H1 (cell line): ENCODE measurements at regions not wholly inside any gene's neighbourhood (a gene's known extent, or its start where the extent isn't known, plus 50 kb on each side); places are given as distances from the start of the nearest gene placed in this dataset.

Experiments
- CTCF ChIA-PET: fragments of 300-600 bp; sonication (Branson Sonifier 250); formaldehyde crosslinking; loops from one replicate; lab custom pipeline; 2021; ENCODE audit not compliant: partially characterized antibody; lab: Charles Lee
- POLR2A ChIA-PET: fragments of 300-600 bp; sonication (Branson Sonifier 250); formaldehyde crosslinking; loops from one replicate; lab custom pipeline; 2021; ENCODE audit warnings: inconsistent platforms; ENCODE audit not compliant: partially characterized antibody; lab: Charles Lee
- DNase-seq, 2 experiments: peaks; one replicate each; pipeline versions ENCODE4 v3.0.0 to v3.0.0-alpha.2; 2010 to 2022; ENCODE audit warnings: low spot score in 2 of 2, low read depth in 1 of 2, mixed read lengths in 1 of 2
- FAIRE-seq: peaks from 2 replicates; lab custom pipeline; 2011; peaks lifted over from hg19 to GRCh38; lab: Jason Lieb, UNC
- H2AFZ ChIP-seq: 2 replicates; pipeline ENCODE4 v1.8.1; 2012; ENCODE audit warnings: low read length, inconsistent platforms
- H2AK5ac ChIP-seq: 2 replicates; pipeline ENCODE4 v1.6.1; 2013; ENCODE audit warnings: low read depth, low read length
- H2BK120ac ChIP-seq: replicated peaks from 2 replicates; pipeline ENCODE3; 2013; ENCODE audit warnings: low read depth, low read length, inconsistent platforms
- H2BK12ac ChIP-seq: 2 replicates; pipeline ENCODE4 v1.6.1; 2013; ENCODE audit warnings: low read depth, low read length
- H2BK15ac ChIP-seq: 2 replicates; pipeline ENCODE4 v1.6.1; 2013; ENCODE audit warnings: low read length
- H2BK20ac ChIP-seq: 2 replicates; pipeline ENCODE4 v1.6.1; 2013; ENCODE audit warnings: low read length
- H2BK5ac ChIP-seq: 2 replicates; pipeline ENCODE4 v1.6.1; 2013; ENCODE audit warnings: low read depth, low read length
- H3K14ac ChIP-seq: 2 replicates; pipeline ENCODE4 v1.6.1; 2013; ENCODE audit warnings: inconsistent platforms; ENCODE audit not compliant: insufficient read length
- H3K18ac ChIP-seq: 2 replicates; pipeline ENCODE4 v1.6.1; 2013; ENCODE audit warnings: low read length; ENCODE audit errors: extremely low read depth
- H3K23ac ChIP-seq: 2 replicates; pipeline ENCODE4 v1.6.1; 2013; ENCODE audit warnings: inconsistent platforms; ENCODE audit not compliant: insufficient read length
- H3K23me2 ChIP-seq: 2 replicates; pipeline ENCODE4 v1.6.1; 2013; ENCODE audit warnings: low read depth, low read length
- H3K27ac ChIP-seq: 2 replicates; pipeline ENCODE4 v1.6.1; 2011; ENCODE audit warnings: low read depth, low read length, inconsistent platforms
- H3K27me3 ChIP-seq, 4 experiments: replicated peaks in 1 of 4; 1 replicate in 1 of 4; 2 replicates in 3 of 4; pipeline versions ENCODE4 v1.6.1 to v1.8.1; 2011 to 2013; ENCODE audit warnings: low read length in 3 of 4, mild to moderate bottlenecking in 3 of 4, inconsistent platforms in 2 of 4, mixed read lengths in 2 of 4, moderate library complexity in 1 of 4; ENCODE audit not compliant: control insufficient read depth in 3 of 4, insufficient read depth in 3 of 4; ENCODE audit errors: extremely low read depth in 1 of 4
- H3K36me3 ChIP-seq, 4 experiments: 2 replicates each; pipeline versions ENCODE4 v1.6.1 to v1.8.1; 2011 to 2013; ENCODE audit warnings: mild to moderate bottlenecking in 4 of 4, low read length in 3 of 4, moderate library complexity in 2 of 4, control low read depth in 1 of 4, inconsistent platforms in 1 of 4; ENCODE audit not compliant: insufficient read depth in 4 of 4, control insufficient read depth in 2 of 4
- H3K4ac ChIP-seq: replicated peaks from 2 replicates; pipeline ENCODE3; 2013; ENCODE audit warnings: low read length, low read depth, mixed read lengths, inconsistent platforms; ENCODE audit not compliant: insufficient read length
- H3K4me1 ChIP-seq, 4 experiments: replicated peaks in 1 of 4; 1 replicate in 1 of 4; 2 replicates in 3 of 4; pipeline versions ENCODE4 v1.6.1 to v1.8.1; 2011 to 2013; ENCODE audit warnings: low read length in 3 of 4, inconsistent platforms in 2 of 4, mixed read lengths in 1 of 4; ENCODE audit not compliant: insufficient read depth in 4 of 4, control insufficient read depth in 3 of 4
- H3K4me2 ChIP-seq, 2 experiments: 2 replicates each; pipeline versions ENCODE4 v1.6.1 to v1.8.1; 2011 to 2013; ENCODE audit warnings: low read depth in 2 of 2, low read length in 2 of 2, control low read depth in 1 of 2, inconsistent platforms in 1 of 2, mild to moderate bottlenecking in 1 of 2; ENCODE audit not compliant: insufficient read depth in 1 of 2
- H3K4me3 ChIP-seq, 4 experiments: fragments of 200-600, 300-600 bp in 1 of 4; sonication (generic), shearing (Covaris generic), sonication (Bioruptor Twin) in 1 of 4; 2 replicates each; pipeline versions ENCODE4 v1.5.1 to v1.8.1; 2011 to 2016; ENCODE audit warnings: low read length in 4 of 4, low read depth in 3 of 4, control low read depth in 2 of 4, inconsistent platforms in 2 of 4, mild to moderate bottlenecking in 2 of 4, mixed read lengths in 1 of 4, moderate library complexity in 1 of 4; ENCODE audit not compliant: insufficient read depth in 2 of 4; ENCODE audit errors: extremely low read depth in 1 of 4
- H3K56ac ChIP-seq: replicated peaks from 2 replicates; pipeline ENCODE3; 2013; ENCODE audit warnings: low read depth, mild to moderate bottlenecking, mixed read lengths, low read length, inconsistent platforms; ENCODE audit not compliant: insufficient read length
- H3K79me1 ChIP-seq: 2 replicates; pipeline ENCODE4 v1.6.1; 2013; ENCODE audit warnings: low read depth, low read length, control low read depth
- H3K79me2 ChIP-seq, 2 experiments: 2 replicates each; pipeline versions ENCODE4 v1.6.1 to v1.8.1; 2012 to 2013; ENCODE audit warnings: low read length in 2 of 2, mild to moderate bottlenecking in 2 of 2, inconsistent platforms in 1 of 2; ENCODE audit not compliant: insufficient read depth in 2 of 2, control insufficient read depth in 1 of 2
- H3K9ac ChIP-seq, 4 experiments: replicated peaks in 1 of 4; 1 replicate in 1 of 4; 2 replicates in 3 of 4; pipeline versions ENCODE4 v1.6.1 to v1.8.1; 2011 to 2013; ENCODE audit warnings: low read depth in 3 of 4, low read length in 3 of 4, control low read depth in 2 of 4, mild to moderate bottlenecking in 2 of 4, moderate library complexity in 2 of 4, inconsistent platforms in 1 of 4; ENCODE audit errors: extremely low read depth in 1 of 4
- H3K9me3 ChIP-seq, 2 experiments: 2 replicates each; pipeline versions ENCODE4 v1.6.1 to v1.8.1; 2012 to 2013; ENCODE audit warnings: mild to moderate bottlenecking in 2 of 2, moderate library complexity in 2 of 2, control low read depth in 1 of 2, inconsistent platforms in 1 of 2, low read depth in 1 of 2, low read length in 1 of 2, mixed read lengths in 1 of 2; ENCODE audit not compliant: insufficient read depth in 2 of 2
- H4K20me1 ChIP-seq, 2 experiments: replicated peaks in 1 of 2; 2 replicates each; pipeline versions ENCODE3 to v1.8.1; 2011 to 2013; ENCODE audit warnings: inconsistent platforms in 2 of 2, low read length in 2 of 2, mild to moderate bottlenecking in 1 of 2; ENCODE audit not compliant: insufficient read depth in 2 of 2, control insufficient read depth in 1 of 2
- H4K5ac ChIP-seq: 2 replicates; pipeline ENCODE4 v1.6.1; 2013; ENCODE audit warnings: low read length, low read depth, mixed read lengths, inconsistent platforms; ENCODE audit not compliant: insufficient read length
- H4K8ac ChIP-seq: 2 replicates; pipeline ENCODE4 v1.8.0; 2013; ENCODE audit warnings: mild to moderate bottlenecking, moderate library complexity, low read length, inconsistent platforms; ENCODE audit not compliant: insufficient read depth; ENCODE audit errors: extremely low read depth
- H4K91ac ChIP-seq: replicated peaks from 2 replicates; pipeline ENCODE3; 2013; ENCODE audit warnings: low read length, mixed read lengths, inconsistent platforms; ENCODE audit not compliant: insufficient read length
- CTBP2 ChIP-seq: IDR thresholded peaks from 2 replicates; pipeline ENCODE4 v1.7.0; 2011; ENCODE audit warnings: borderline replicate concordance, mild to moderate bottlenecking, moderate library complexity, mixed read lengths, low read length; ENCODE audit not compliant: insufficient read depth, insufficient read length
- GTF2F1 ChIP-seq: IDR thresholded peaks from 2 replicates; pipeline ENCODE4 v1.6.1; 2012; ENCODE audit warnings: low read depth, low read length, improper control_type of control experiment, borderline replicate concordance
- KDM1A ChIP-seq: fragments of 200-600, 300-600 bp; sonication (generic); IDR thresholded peaks from 2 replicates; pipeline ENCODE4 v1.7.1; 2016; ENCODE audit warnings: mild to moderate bottlenecking, low read length, borderline replicate concordance
- RXRA ChIP-seq: IDR thresholded peaks from 2 replicates; pipeline ENCODE4 v1.6.1; 2011; ENCODE audit warnings: low read depth, mild to moderate bottlenecking, low read length, moderate library complexity; ENCODE audit not compliant: insufficient read depth
- WGBS, 2 experiments: shearing (Covaris generic) in 1 of 2; methylation state at CpG; one replicate each; pipeline versions ENCODE4 v1.1.6 to v1.1.7; 2013 to 2015; ENCODE audit warnings: low lambda C conversion rate in 2 of 2, mixed read lengths in 2 of 2, inconsistent platforms in 1 of 2, low coverage in 1 of 2, missing lambda C conversion rate in 1 of 2; ENCODE audit not compliant: insufficient replicate concordance in 2 of 2, insufficient coverage in 1 of 2, insufficient read length in 1 of 2; ENCODE audit errors: extremely low coverage in 1 of 2, missing lambda C conversion rate in 1 of 2; 5-methylcytosine and 5-hydroxymethylcytosine counted together
- TF ChIP-seq, protein P1 (sequence below): IDR thresholded peaks from 2 replicates; pipeline ENCODE4 v1.6.1; 2012; ENCODE audit warnings: inconsistent platforms
- TF ChIP-seq, protein P2 (sequence below): IDR thresholded peaks from 2 replicates; pipeline ENCODE4 v1.6.1; 2011; ENCODE audit warnings: low read length, improper control_type of control experiment

- Histone ChIP-seq H3K14ac (no peak overlapping the region), H3K23me2 (no peaks in the 10 kb centered on the region), H3K27me3 (no peaks in the 10 kb centered on the region), H2BK20ac (no peak overlapping the region), H4K20me1 (no peaks in the 10 kb centered on the region), H3K9me3 (no peaks in the 10 kb centered on the region), H3K56ac (no peak overlapping the region), H3K4ac (no peak overlapping the region), H4K8ac (no peak overlapping the region), H3K23ac (no peak overlapping the region), H3K79me1 (no peaks in the 10 kb centered on the region), H2AFZ (peak overlapping the region; percentile 80; the same call in 1 of the 2 replicates), H3K4me3 (no peak overlapping the region), H4K91ac (no peak overlapping the region), H3K9ac (no peak overlapping the region), H3K27ac (no peak overlapping the region), H2BK5ac (no peak overlapping the region), H3K4me1 (no peaks in the 10 kb centered on the region), H2BK120ac (no peak overlapping the region), H3K79me2 (no peaks in the 10 kb centered on the region), H3K36me3 (no peaks in the 10 kb centered on the region), H3K18ac (no peak overlapping the region), H2BK15ac (no peak overlapping the region), H2AK5ac (no peak overlapping the region), H4K5ac (no peak overlapping the region), H2BK12ac (no peak overlapping the region), H3K4me2 (no peak overlapping the region)
- no peak for DNase-seq
- TF ChIP-seq KDM1A (no peak), RXRA (no peak), GTF2F1 (no peak), CTBP2 (no peak)
- TF ChIP-seq, protein P1, sequence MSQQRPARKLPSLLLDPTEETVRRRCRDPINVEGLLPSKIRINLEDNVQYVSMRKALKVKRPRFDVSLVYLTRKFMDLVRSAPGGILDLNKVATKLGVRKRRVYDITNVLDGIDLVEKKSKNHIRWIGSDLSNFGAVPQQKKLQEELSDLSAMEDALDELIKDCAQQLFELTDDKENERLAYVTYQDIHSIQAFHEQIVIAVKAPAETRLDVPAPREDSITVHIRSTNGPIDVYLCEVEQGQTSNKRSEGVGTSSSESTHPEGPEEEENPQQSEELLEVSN = no peak
- TF ChIP-seq, protein P2, sequence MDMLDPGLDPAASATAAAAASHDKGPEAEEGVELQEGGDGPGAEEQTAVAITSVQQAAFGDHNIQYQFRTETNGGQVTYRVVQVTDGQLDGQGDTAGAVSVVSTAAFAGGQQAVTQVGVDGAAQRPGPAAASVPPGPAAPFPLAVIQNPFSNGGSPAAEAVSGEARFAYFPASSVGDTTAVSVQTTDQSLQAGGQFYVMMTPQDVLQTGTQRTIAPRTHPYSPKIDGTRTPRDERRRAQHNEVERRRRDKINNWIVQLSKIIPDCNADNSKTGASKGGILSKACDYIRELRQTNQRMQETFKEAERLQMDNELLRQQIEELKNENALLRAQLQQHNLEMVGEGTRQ = no peak
- ChIA-PET CTCF (interaction anchor here (0.8 to 14.3 kb wide), 17 partner anchors 9 to 333 kb away, joined by 3 to 381 read pairs (median 3); no protein-coding TSS in a partner anchor), POLR2A (interaction anchor here (1.1 kb wide), 1 partner anchor 159 kb away, joined by 3 read pairs; no protein-coding TSS in a partner anchor)
- no peak for FAIRE-seq
- 89% methylated on average over 6 of the region's 6 CpGs; no CpG with 5 or more reads in 1 of the 2 experiments for WGBS, 2 experiments
These were observed 112.5 kb upstream of the PRSS1 start for GRCh38 chr7:142636751-142637150.
